ENCODE measurements at regions not wholly inside any gene's neighbourhood (a gene's known extent, or its start where the extent isn't known, plus 50 kb on each side); places are given as distances from the start of the nearest gene placed in this dataset.

- TF ChIP-seq CTCF (conservative IDR thresholded peaks at IDR 0.05; ENCODE audit: low read depth, low read length) (no peak), EZH2 (IDR thresholded peaks at IDR 0.05; ENCODE audit: borderline replicate concordance, low read depth, low read length, poor library complexity, severe bottlenecking) (no peak)
These were observed 186.2 kb upstream of the RASGRP1 start for GRCh38 chr15:38750786-38751185.
